Renal pelvis (tissue), 1 donor: ENCODE measurements at regions not wholly inside any gene's neighbourhood (a gene's known extent, or its start where the extent isn't known, plus 50 kb on each side); places are given as distances from the start of the nearest gene placed in this dataset.
"Not testable (repeated sequence)": the region's sequence is repeated elsewhere in the genome, so short reads cannot be mapped to it uniquely, and the experiment has no call there.

Source experiments
- DNase-seq: peaks from one replicate; pipeline ENCODE4 v3.0.0-alpha.2; 2013

DNA sequence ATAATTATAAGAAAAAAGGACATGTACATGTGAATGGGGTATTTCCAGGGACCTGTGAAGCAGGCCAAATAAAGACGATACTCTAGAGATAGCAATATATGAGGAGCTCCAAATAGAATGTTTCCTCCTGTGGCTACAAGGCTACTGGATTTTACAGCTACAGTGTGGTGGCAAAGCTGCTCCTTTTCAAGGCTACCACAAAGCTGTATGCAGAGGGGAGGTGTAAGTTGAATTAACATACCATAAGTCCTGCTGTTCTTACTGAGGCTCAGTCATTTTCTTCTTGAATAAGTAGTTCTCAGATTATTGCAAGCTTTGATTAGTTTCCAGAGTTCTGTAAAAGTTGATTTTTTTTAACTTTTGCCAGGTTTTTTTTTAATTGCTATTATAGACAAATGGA is 1184.6 kb upstream of the EPHA6 start:
- no peak for DNase-seq

DNA sequence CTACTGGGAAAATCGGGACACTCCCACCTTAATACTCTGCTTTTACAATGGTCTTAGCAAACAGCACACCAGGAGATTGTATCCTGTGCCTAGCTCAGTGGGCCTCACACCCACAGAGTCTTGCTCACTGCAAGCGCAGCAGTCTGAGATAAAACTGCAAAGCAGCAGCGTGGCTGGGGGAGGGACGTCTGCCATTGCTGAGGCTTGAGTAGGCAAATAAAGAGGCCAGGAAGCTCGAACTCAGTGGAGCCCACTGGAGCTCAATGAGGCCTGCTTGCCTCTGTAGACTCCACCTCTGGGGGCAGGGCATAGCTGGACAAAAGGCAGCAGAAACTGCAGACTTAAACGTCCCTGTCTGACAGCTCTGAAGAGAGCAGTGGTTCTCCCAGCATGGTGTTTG is 1169.1 kb upstream of the EPHA6 start:
- DNase-seq: no peak

DNA sequence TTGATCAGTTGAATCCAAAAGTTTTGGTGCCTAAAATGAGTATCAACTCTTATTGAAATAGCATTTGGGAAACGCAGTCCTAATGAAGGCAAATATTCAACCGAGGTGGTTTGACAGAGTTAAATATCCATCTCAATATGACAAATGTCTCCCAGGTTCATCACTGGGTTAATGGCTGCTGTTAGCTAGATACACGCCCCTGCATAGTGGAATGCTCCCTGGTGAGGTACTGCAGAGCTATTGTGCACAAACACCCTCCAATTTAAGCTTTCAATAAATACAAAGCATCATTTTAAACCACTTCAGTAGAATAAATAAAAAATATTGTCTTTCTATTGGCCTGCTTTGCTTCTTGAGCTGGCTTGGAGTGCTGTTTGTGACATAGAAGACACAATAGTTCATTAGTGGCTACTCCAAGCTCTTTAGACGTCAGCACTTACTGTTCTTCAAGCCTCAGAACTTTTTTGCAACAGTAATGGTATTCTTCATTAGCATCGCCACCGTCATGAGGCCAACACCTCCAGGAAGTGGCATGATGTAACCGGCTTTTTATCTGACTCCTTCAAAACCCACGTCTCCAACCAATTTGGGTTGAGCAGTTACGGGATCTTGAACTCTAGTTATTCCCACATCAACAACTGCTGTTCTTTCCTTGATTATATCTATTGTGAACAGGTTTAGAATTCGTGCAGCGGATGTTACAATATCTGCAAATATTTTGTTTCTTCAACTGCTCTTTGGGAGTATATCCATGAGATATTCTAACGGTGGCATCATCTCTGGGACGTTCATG is 1159.6 kb upstream of the EPHA6 start:
- DNase-seq: no peak

DNA sequence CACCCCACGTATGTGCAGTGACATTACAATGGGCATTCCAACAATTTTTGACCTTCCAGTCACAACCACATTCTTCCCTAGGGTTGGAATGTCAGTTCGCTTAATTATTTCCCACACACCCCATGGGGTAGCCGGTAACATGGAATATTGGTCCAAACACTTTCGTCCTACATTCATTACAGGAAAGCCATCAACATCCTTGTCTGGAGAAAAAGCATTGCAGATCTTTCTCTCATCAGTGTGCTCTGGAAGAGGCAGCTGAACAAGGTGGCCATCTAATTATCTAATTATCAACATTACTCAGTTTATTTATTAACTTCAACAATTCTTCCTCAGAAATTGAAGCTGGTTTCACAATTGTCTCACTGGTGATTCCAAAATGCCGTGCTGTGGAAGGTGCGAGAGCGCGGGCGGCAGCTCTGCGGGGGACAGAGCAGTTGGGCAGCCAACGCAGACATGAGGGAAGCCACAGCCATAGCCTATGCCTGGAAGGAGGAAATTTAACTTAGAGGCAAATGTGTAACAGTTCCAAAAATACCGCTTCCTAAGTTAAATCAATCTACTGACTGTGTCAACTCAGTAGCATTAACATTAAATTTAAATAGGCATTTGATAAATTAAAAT is 1158.9 kb upstream of the EPHA6 start:
- no peak for DNase-seq

DNA sequence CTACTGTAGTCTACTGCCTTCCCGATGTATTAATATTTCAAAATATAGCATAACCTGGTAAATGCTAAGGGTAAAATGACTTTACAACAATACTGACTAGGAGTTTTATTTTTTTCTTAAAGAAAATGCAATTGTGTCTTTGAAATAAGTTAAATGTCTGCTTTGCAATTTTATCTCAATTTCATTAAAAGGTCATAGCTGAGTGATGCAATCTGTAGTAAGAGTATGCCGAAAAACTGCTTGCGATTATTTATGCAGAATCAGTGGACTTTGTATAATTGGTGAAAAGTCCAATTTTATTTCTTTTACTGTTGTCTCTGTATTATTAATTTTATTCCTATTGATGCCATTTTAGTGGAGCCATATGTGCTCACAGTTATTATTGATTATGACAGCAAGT is 1143.6 kb upstream of the EPHA6 start:
- no peak for DNase-seq

DNA sequence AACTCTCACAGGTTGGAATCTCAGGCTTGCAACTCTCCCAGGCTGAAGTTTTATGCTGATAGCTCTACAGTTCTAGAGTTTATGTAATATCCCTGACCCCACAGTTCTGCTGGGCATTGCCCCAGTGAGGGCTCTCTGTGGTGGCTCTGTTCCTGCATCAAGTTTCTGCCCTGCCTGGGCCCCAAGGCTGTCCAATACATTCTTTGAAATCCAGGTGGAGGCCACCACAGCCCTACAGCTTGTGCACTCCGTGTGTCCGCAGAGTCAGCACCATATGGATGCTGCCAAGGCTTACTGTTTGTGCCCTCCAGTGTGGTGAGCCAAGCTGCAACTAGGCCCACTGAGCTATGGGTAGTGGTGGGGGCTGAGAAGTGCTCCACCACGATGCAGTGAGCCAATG is 1141.2 kb upstream of the EPHA6 start:
- DNase-seq: no peak

DNA sequence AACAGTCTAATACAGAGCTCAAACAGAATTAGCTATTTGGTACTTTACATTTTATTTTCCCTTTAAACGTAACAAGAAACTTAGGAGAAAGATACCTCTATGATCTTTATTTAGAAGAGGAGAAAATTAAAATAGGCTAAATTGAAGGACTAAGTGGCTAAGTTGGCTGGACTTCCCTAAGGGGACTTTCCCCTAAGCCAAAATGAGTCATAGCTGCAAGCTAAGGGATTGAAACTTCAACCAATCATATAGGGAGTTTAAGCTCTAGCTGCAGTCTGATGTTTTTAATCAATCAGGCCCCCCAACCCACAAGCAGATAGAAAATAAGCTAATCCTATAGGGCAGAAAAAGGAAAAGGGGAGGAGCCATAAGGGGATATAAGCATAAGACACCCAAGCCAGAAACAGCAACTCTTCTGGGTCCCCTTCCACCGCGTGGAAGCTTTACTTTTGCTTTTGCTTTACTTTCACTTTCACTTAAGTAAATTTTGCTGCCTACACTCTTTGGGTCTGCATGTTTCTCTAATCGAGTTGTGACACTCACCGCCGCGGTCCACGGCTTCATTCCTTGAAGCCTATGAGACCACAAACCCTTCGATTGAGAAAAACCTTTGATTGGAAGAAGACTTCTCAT is 1108.5 kb upstream of the EPHA6 start:
- DNase-seq: no peak

DNA sequence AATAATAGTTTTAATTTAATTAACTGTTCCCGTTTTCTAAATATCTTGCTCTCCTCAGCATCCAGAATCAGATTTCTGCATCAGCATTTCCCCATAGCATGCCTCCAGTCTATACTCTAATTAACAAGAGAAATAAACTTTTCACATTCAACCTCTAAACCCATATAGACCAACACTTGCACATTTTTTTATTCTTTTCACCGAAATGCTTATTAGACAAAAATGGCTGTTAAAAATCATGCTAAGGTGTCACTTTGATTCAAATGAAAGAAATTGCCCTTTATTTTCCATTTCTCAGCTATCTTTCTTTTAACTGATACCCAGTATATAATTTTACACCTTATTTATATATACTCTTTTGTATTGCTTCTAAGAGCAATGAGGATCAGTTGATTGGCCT is 1107.1 kb upstream of the EPHA6 start:
- DNase-seq: no peak

DNA sequence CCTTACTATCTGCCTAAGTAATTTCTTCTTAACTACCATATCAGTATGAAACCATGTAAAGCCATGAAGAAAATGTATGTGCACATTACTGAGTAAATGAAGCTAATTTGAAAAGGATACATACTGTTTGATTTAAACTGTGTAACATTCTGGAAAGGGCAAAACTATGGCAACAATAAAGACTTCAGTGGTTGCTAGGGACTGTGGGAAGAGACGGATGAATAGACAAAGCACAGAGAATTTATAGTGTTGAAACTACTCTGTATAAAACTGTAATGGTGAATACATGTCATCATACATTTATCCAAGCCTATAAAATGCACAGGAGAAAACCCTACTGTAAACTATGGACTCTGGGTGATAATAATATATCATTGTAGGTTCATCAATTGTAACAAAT is 1103.7 kb upstream of the EPHA6 start:
- no peak for DNase-seq

DNA sequence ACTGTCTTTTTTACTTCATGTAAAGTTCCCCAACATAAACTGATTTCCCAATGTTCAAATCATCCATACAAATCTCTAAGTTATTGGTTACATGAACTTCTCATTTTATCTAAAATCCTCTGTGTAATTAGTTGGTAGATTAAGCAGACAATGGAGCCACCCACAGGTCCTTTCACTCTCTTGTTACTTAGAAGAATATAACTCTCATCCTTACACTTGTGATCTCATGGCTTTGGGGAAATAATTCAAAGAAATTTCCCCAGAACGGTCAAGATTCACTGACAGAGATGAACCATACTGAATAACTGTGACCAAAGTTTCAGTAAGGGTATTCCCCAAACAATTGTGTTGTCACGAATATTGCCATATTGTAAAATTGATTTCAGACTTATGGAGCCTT is 1102.6 kb upstream of the EPHA6 start:
- DNase-seq: no peak

DNA sequence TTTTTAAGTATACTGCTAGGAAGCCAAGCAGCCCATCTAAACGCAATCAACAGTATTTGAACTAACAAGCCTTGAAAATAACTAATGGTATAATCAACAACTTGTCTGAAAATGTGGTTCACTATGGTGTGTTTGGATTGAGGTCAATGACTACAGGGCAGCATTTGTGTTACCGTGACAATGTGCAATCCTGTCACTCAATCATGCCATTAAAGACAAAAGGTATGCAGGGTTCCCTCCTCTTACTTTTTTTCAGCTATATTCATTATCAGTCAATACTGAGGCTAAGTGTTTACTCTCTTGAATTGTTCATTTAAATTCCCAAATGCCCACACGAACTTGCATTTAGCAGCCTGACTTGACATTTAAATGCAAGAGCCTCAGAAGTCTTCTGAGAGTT is 1099.3 kb upstream of the EPHA6 start:
- no peak for DNase-seq

DNA sequence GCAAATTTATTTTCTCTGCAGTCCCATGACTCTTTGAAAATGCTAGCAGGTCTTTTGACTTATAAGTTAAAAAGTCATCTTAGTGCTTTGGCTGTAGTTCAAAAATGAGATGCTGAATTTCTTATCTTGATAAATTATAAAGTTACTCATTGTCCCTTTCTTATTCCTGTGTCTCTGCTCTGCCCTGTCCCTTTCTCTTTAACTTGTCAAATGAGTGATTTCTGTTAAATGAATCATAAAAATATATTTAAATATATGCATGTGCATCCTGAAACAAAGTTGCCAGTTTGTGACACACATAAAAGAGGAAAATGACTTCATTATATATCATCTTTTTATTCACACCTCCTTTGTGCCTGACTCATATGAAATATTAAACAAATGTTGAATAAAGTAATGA is 1097.3 kb upstream of the EPHA6 start:
- DNase-seq: no peak

DNA sequence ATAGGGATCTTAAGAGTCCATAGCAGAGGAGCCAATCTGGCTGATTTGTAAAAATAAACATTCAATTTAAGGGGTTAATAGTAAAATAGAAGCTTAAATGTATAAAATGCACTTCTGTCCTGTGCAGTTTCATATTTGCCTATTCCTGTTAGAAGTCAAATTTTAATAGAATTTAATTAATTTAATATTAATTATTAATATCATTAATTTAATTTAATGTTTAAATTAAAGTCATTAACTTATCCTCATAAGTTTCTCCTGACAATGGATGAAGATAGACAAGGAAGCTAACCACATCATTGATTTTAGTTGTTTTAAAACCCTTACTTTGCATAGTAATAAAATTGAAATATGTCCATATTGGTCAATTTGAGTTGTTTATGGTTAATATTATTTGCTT is 1096.2 kb upstream of the EPHA6 start:
- no peak for DNase-seq

DNA sequence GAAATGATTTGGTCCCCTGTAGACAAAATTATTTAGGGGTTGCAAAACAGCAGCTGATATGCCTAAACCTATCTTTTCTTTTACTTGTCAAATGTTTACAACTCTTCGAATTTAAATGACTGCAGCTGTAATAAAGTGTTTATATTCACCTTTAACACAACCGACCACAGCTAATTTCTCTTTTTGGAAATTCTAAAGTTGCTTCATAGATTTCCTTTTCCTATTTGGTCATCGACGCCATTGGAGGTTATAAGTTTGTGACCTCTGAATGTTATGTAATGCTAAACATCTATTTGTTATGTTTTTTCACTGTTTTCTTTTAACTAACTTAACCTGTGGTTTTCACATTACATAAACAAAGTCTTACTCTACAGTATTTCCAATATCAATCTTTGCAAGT is 1094.9 kb upstream of the EPHA6 start:
- DNase-seq: no peak

DNA sequence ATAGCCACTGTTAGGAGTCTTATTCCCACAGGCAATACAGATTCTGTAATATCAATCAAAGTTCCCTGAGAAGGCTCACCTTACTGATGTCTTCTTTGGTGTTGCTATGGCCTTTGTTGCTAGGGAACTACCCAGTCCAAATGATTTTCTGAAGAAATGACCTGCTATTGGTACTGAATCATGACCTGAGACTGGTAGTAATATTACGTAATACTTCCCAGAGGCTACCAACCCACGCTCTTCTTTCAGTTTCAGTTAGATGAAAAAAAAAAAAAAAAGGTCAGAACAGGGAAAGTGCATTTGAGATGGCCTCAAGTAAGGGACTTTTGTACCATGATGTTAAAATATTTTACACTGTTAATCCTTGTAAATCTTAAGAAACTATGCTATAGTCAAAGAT is 1092.5 kb upstream of the EPHA6 start:
- DNase-seq: no peak

DNA sequence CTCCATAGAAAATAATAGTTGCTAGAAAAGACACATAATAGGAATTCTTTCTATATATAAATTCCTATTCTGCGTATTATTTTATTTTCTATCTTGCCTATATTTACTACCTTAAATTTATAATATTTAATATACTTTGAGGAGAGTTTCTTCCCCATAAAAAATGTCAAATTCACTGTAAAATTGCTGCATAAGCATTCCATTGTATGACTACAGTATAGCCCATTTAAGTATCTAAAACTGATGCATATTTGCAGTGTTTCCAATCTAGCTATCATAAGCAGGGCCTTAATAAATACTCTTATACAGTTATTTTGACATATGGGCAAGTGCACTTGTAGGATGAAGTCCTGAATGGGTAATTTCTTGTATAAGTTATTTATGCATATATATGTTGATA is 1088.6 kb upstream of the EPHA6 start:
- DNase-seq: no peak

DNA sequence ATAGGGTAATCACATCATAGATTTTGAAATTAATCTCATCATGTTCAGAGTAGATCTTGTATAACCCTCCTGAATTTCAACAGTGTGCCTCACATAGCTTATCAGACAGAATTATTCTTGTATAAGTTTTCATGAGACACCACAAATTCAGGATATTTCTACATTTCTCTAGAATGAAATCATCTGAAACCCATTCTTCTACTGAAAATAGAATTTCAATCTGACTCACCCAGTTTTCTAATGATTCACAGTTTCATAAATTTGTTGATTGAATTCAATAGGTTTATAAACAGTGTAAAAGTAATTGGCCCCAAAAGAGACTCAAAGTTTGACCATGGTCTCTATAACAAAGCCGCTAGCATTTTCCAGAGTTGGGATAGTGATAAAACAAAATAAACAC is 1082.6 kb upstream of the EPHA6 start:
- DNase-seq: no peak

DNA sequence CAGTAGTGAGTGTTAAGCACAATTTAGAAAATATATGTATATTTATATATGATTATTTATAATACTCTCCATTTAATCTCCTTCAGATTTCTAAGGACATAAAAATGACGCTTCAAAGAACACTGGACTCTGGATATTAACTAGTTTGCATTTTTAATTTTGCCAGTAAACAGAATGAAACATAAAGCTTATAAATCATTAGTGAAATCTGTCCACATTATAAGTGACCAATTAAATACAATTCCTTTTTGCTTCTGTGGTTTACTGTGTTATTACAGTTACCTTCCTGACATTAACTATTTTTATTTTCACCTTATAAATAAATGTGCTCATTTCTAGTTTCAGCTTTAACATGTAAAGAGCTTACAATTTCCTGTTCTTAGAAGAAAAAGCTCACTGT is 1081.1 kb upstream of the EPHA6 start:
- DNase-seq: no peak

DNA sequence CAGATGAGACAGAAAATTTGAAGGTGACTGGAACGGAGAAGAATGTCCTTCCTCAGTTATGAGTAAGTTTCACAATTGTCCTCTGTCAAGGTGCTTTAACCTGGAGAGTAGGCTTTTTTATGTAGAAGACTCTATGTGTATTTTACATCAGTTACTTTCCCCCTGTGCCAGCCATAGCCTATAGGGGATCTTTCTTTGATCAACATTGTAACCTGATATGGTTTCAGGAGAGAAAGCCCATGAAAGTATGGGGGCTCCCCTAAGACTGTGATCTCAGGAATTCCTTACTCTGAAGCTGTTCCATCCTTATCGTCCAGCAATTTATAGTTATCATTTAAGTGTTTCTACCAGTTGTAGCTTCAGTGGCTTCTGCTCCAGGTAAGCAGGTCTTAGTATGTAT is 1076.3 kb upstream of the EPHA6 start:
- DNase-seq: no peak

DNA sequence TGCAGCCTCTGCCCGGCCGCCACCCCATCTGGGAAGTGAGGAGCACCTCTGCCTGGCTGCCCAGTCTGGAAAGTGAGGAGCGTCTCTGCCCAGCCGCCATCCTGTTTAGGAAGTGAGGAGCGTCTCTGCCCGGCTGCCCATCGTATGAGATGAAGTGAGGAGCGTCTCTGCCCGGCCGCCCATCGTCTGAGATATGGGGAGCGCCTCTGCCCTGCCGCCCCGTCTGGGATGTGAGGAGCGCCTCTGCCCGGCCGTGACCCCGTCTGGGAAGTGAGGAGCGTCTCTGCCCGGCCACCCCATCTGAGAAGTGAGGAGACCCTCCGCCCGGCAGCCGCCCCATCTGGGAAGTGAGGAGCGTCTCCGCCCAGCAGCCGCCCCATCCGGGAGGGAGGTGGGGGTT is 1069.5 kb upstream of the EPHA6 start:
- not testable (repeated sequence) for DNase-seq

DNA sequence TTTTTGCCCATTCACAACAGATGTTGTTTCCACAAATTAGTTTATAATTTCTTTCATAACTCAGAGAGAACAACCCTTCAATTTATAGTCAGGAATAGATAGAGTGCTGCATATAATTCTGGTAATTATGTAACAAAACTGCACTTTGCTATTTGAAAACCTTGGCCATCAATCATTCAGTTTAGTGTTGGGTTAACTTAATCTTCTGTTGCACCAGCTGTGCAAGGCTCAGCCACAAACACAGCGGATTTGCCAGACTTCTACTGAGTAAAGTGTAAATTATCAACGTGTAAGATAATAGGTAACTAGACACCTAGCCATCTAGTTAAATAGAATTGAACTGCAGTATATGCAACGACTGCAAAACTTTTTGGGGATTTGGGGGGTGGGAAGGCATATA is 1064.3 kb upstream of the EPHA6 start:
- DNase-seq: peak; percentile 0

DNA sequence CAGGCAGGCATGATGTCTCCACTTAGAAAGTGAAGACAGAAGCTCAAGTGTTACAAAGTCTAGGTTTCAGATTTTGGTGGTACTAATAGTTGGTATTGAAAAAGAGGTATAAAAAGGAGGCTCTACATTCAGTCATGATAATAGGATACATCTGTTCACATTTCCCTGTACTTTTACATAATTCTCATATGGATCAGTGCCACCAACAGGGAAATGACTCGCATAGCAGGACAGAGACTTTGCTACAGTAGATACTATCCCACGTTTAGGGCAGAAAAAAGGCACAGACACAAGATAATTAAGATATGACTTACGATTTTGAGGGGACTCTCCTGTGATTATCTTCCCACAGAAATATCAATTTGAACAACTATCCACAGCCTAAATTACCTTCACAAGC is 1062.9 kb upstream of the EPHA6 start:
- no peak for DNase-seq

DNA sequence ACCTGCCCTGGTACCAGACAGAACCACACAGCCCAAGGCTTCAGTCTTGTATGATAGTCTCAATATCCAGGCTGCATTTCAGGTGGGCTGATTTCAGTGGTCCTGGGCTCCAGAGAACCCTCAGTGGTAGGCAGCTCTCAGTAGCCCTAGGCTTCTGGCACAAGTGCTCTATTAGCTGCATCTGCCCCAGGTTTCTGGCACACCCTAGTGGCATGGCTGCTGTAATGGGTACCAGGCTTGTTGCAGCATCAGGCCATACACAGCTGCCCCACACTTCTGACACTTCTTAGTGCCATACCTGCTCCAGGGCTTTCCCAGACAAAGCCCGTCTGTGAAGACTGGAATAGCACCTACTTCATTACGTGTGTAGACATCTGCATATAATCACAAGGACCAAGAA is 1062.2 kb upstream of the EPHA6 start:
- DNase-seq: no peak

DNA sequence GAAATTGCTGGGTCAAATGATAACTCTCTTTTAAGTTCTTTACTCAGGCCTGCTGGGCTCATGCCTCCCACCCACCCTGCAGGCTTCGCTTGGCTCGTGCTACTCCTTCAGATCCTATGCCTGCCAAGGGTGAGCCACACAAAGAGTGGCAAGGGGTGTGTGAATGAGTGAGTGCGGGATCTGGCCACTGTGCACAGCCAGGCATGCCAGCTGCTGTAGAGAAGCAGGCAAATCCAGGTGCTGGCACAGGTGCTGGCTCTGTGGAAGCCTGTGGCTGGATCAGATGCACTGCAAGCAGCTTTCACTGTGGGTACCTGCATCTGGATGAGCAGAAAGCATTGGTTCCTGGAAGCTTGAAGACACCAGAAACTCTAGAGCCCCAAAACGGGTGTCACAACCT is 1055.7 kb upstream of the EPHA6 start:
- DNase-seq: no peak
